Mucosa of descending colon (tissue), 3 donors: ENCODE measurements at regions not wholly inside any gene's neighbourhood (a gene's known extent, or its start where the extent isn't known, plus 50 kb on each side); places are given as distances from the start of the nearest gene placed in this dataset.

ENCODE experiments used
- ATAC-seq: fragments of 200-7000 bp; cut with Tn5 transposase; one replicate; pipeline ENCODE4 v1.9.1; 2020; ENCODE audit warnings: mild to moderate bottlenecking, moderate library complexity
- DNase-seq, 3 donors: peaks; one replicate each; pipeline ENCODE4 v3.0.0-alpha.2; 2020
- H3K36me3 ChIP-seq: fragments of 200-600 bp; one replicate; pipeline ENCODE4 v1.8.0; 2021; ENCODE audit warnings: low read depth, mild to moderate bottlenecking
- H3K4me1 ChIP-seq: fragments of 200-600 bp; one replicate; pipeline ENCODE4 v1.8.0; 2021; ENCODE audit warnings: low read depth, mild to moderate bottlenecking
- H3K4me3 ChIP-seq: fragments of 200-600 bp; one replicate; pipeline ENCODE4 v1.8.0; 2021; ENCODE audit warnings: mild to moderate bottlenecking
- H3K9me3 ChIP-seq: fragments of 200-600 bp; one replicate; pipeline ENCODE4 v1.8.0; 2021; ENCODE audit warnings: mild to moderate bottlenecking
- CTCF ChIP-seq: fragments of 200-600 bp; IDR thresholded peaks from one replicate; pipeline ENCODE4 v1.8.0; 2022; ENCODE audit warnings: antibody characterized with exemption, mild to moderate bottlenecking
- intact Hi-C, 2 donors: fragments of 100-400 bp; cut with DNase I in 1 of 2; cut with micrococcal nuclease in 1 of 2; formaldehyde crosslinking; loops; one replicate each; pipeline versions ENCODE4 v1.11.0 to v1.11.1; 2022; cut with DNase I, micrococcal nuclease
- donor health status: DM: no; HTN: no; CAD: no; lungs with moderate emphysema.
- donor health status: DM: no; HTN: no; CAD: no.
- donor health status: DM: no; HTN: yes; CAD: no.

DNA sequence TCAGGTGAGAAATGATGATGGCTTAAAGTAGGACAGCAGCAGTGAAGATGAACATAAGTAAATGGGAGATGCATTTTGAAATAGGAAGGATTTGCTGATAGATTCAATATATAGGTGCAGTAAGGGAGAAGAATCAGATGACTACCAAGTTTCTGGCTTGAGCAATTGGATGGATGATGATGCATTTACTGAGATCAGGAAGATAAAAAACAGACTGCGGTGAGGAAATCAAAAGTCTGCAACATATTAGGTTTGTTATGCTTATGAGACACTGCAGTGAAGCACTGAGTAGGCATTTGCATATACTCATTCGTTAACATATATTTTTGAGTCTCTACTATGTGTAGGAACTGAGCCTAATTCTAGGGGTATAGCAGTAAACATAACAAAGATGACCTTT, 184.2 kb downstream of the LACC1 start:
- intact Hi-C loops = no loop called here
- Histone ChIP-seq H3K4me1 (no peaks in the 10 kb centered on the region), H3K4me3 (no peak overlapping the region), H3K36me3 (no peaks in the 10 kb centered on the region), H3K9me3 (no peaks in the 10 kb centered on the region)
- TF ChIP-seq CTCF = no peak
- no peak for ATAC-seq
- DNase-seq = no peak

DNA sequence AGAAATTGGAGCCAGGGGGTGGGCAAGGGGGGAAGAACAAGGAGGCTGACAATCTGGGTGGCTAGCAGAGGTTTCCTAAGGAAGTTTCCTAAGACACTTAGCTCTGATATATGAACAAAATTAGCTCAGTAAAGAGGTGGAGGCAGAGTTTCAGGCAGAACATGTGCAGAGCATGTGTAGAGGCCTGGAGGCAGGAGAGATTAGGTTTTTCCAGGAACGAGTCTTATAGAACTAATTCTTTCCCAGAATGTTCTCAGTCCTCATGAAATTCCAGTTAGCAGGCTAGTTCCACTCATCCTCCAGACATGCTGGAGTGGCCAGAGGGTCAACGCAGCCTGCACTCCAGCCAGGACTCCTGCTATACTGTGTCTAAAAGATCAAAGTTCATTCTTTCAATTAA, 184.7 kb downstream of the LACC1 start:
- no peak for DNase-seq
- H3K36me3 ChIP-seq = no peaks in the 10 kb centered on the region
- intact Hi-C loops = no loop called here

GRCh38 chr13:44068169-44068568, 188.5 kb downstream of the LACC1 start:
- TF ChIP-seq CTCF = no peak
- H3K4me1 ChIP-seq = no peaks in the 10 kb centered on the region
- no peak overlapping the region for H3K4me3 ChIP-seq
- peaks cover 13% of the 10 kb centered on the region for H3K9me3 ChIP-seq
- no peaks in the 10 kb centered on the region for H3K36me3 ChIP-seq
- intact Hi-C loops = no loop called here
- DNase-seq (no peak), ATAC-seq (no peak)

More for the DNA sequence above, 184.7 kb downstream of the LACC1 start:
- no peak for ATAC-seq
- H3K4me3 ChIP-seq = no peak overlapping the region
- H3K4me1 ChIP-seq = no peaks in the 10 kb centered on the region
- H3K9me3 ChIP-seq = no peaks in the 10 kb centered on the region
- no peak for TF ChIP-seq CTCF

- no peaks in the 10 kb centered on the region for H3K4me1 ChIP-seq
- H3K4me3 ChIP-seq = no peak overlapping the region
- ATAC-seq = no peak
- no peaks in the 10 kb centered on the region for H3K36me3 ChIP-seq
- peaks cover 13% of the 10 kb centered on the region for H3K9me3 ChIP-seq
- DNase-seq = no peak
- no peak for TF ChIP-seq CTCF
- intact Hi-C loops = no loop called here
Observed at GRCh38 chr13:44068737-44069136, 189.0 kb downstream of the LACC1 start.

GRCh38 chr13:44072536-44072935, 192.8 kb downstream of the LACC1 start:
- no peak for TF ChIP-seq CTCF
- Histone ChIP-seq H3K36me3 (no peaks in the 10 kb centered on the region), H3K4me3 (no peak overlapping the region), H3K9me3 (peaks cover 13% of the 10 kb centered on the region), H3K4me1 (no peaks in the 10 kb centered on the region)
- DNase-seq (no peak), ATAC-seq (no peak)
- intact Hi-C loops = no loop called here

GRCh38 chr13:44074611-44075010, 194.9 kb downstream of the LACC1 start:
- TF ChIP-seq CTCF = no peak
- H3K4me1 ChIP-seq = no peaks in the 10 kb centered on the region

More at GRCh38 chr13:44074611-44075010, 194.9 kb downstream of the LACC1 start:
- DNase-seq (no peak), ATAC-seq (no peak)
- Histone ChIP-seq H3K36me3 (no peaks in the 10 kb centered on the region), H3K9me3 (peaks cover 13% of the 10 kb centered on the region), H3K4me3 (no peak overlapping the region)
- intact Hi-C loops = no loop called here
